ENCODE measurements at regions not wholly inside any gene's neighbourhood (a gene's known extent, or its start where the extent isn't known, plus 50 kb on each side); places are given as distances from the start of the nearest gene placed in this dataset.

DNA sequence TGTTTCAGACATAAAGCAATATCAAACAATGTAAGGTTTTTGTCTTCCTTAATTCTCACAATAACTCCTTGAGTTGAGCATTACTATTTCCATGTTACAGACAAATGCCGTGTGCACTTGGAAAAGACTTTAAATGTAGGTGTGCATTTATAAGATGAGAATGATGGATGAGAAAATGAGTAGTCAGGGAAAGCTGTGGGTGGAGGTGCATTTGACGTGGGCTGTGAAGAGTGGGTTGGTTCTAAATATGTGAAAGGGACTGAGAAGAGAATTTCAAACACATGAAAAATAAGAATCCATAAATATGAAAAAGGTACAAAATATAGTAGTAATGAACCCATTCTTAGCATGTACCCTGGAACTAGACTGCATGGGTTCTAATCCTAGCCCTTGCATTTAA, 171.6 kb upstream of the PPP2R2B start:
- peaks cover 0 to 2% of the 10 kb centered on the region in 2 experiments; a peak in 2 of 4 replicates for H3K4me1 ChIP-seq (ENCODE audit: control insufficient read depth in 1 of 2, insufficient read depth in 2 of 2, low read depth in 1 of 2, low read length in 1 of 2)
- H3K4me2 ChIP-seq, result no peak overlapping the region
- H3K9me2 ChIP-seq, result no peaks in the 10 kb centered on the region
- H3K9ac ChIP-seq, result no peak overlapping the region
- no peak overlapping the region for H3K4me3 ChIP-seq (ENCODE audit: low read depth in 2 of 2, low read length in 1 of 2)
- H3F3A ChIP-seq (replicated peaks; ENCODE audit: insufficient read depth), result no peaks in the 10 kb centered on the region
- ChIA-PET CTCF (no interaction called here), POLR2A (no interaction called here)
- no peaks in the 10 kb centered on the region for H3K9me3 ChIP-seq
- H3K27ac ChIP-seq (ENCODE audit: low read depth in 2 of 2, low read length in 1 of 2), result no peak overlapping the region
- no peaks in the 10 kb centered on the region for H4K20me1 ChIP-seq (ENCODE audit: insufficient read depth)
- no peaks in the 10 kb centered on the region for H3K36me3 ChIP-seq (replicated peaks in 1 of 2; ENCODE audit: control insufficient read depth in 1 of 2, insufficient read depth in 2 of 2, low read length in 1 of 2)
- H2AFZ ChIP-seq (ENCODE audit: low read depth), result no peak overlapping the region
- 31% methylated on average over 2 of the region's 2 CpGs for WGBS (ENCODE audit: low lambda C conversion rate)
- no peaks in the 10 kb centered on the region for H3K27me3 ChIP-seq (ENCODE audit: insufficient read depth)
- DNase-seq, result no peak
- no peak for TF ChIP-seq NRF1 (IDR thresholded peaks at IDR 0.05; ENCODE audit: low read depth, low read length)
- TF ChIP-seq FOXM1 (IDR thresholded peaks at IDR 0.05; ENCODE audit: low read depth), result no peak
- no peak for TF ChIP-seq YY1 (IDR thresholded peaks at IDR 0.05; ENCODE audit: low read depth)
- no peak for TF ChIP-seq EZH2phosphoT487 (IDR thresholded peaks at IDR 0.05; ENCODE audit: borderline replicate concordance, low read depth)
- TF ChIP-seq, protein P1, sequence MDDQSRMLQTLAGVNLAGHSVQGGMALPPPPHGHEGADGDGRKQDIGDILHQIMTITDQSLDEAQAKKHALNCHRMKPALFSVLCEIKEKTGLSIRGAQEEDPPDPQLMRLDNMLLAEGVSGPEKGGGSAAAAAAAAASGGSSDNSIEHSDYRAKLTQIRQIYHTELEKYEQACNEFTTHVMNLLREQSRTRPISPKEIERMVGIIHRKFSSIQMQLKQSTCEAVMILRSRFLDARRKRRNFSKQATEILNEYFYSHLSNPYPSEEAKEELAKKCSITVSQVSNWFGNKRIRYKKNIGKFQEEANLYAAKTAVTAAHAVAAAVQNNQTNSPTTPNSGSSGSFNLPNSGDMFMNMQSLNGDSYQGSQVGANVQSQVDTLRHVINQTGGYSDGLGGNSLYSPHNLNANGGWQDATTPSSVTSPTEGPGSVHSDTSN (IDR thresholded peaks at IDR 0.05), result no peak
- no peaks in the 10 kb centered on the region for H3K79me2 ChIP-seq (ENCODE audit: insufficient read depth)

DNA sequence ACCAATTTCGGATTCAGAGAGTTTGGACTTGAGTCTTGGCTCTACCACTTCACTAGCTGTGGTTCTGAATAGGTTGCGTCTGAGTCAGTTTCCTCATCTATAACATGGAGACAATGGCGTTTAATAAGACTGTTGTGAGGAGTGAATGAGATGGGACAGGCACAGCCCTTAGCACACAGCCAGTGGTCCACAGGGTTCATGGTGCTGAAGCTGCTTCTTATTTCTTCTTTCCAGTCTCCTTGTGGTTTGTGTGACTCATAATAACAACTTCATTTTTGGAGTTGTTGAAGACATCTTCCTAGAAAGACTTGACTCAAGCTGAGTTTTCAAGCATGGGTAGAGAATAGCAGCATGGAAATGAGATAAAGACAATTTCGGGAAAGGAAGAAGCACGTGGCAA, 172.6 kb upstream of the PPP2R2B start:
- Histone ChIP-seq H4K20me1 (ENCODE audit: insufficient read depth) (no peaks in the 10 kb centered on the region), H3F3A (replicated peaks; ENCODE audit: insufficient read depth) (no peaks in the 10 kb centered on the region), H3K4me2 (no peak overlapping the region), H3K27ac (ENCODE audit: low read depth in 2 of 2, low read length in 1 of 2) (no peak overlapping the region), H3K4me1 (ENCODE audit: control insufficient read depth in 1 of 2, insufficient read depth in 2 of 2, low read depth in 1 of 2, low read length in 1 of 2) (peaks cover 0 to 8% of the 10 kb centered on the region in 2 experiments; a peak in 1 of 4 replicates), H3K27me3 (ENCODE audit: insufficient read depth) (peaks cover 8% of the 10 kb centered on the region; the same call in 1 of the 2 replicates), H3K9ac (no peak overlapping the region), H3K9me2 (no peaks in the 10 kb centered on the region), H3K36me3 (replicated peaks in 1 of 2; ENCODE audit: control insufficient read depth in 1 of 2, insufficient read depth in 2 of 2, low read length in 1 of 2) (no peaks in the 10 kb centered on the region), H2AFZ (ENCODE audit: low read depth) (no peak overlapping the region), H3K4me3 (ENCODE audit: low read depth in 2 of 2, low read length in 1 of 2) (no peak overlapping the region), H3K79me2 (ENCODE audit: insufficient read depth) (no peaks in the 10 kb centered on the region), H3K9me3 (no peaks in the 10 kb centered on the region)
- no peak for TF ChIP-seq SIN3A (IDR thresholded peaks at IDR 0.05; ENCODE audit: borderline replicate concordance, low read depth, low read length)
- TF ChIP-seq, protein P2, sequence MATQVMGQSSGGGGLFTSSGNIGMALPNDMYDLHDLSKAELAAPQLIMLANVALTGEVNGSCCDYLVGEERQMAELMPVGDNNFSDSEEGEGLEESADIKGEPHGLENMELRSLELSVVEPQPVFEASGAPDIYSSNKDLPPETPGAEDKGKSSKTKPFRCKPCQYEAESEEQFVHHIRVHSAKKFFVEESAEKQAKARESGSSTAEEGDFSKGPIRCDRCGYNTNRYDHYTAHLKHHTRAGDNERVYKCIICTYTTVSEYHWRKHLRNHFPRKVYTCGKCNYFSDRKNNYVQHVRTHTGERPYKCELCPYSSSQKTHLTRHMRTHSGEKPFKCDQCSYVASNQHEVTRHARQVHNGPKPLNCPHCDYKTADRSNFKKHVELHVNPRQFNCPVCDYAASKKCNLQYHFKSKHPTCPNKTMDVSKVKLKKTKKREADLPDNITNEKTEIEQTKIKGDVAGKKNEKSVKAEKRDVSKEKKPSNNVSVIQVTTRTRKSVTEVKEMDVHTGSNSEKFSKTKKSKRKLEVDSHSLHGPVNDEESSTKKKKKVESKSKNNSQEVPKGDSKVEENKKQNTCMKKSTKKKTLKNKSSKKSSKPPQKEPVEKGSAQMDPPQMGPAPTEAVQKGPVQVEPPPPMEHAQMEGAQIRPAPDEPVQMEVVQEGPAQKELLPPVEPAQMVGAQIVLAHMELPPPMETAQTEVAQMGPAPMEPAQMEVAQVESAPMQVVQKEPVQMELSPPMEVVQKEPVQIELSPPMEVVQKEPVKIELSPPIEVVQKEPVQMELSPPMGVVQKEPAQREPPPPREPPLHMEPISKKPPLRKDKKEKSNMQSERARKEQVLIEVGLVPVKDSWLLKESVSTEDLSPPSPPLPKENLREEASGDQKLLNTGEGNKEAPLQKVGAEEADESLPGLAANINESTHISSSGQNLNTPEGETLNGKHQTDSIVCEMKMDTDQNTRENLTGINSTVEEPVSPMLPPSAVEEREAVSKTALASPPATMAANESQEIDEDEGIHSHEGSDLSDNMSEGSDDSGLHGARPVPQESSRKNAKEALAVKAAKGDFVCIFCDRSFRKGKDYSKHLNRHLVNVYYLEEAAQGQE (IDR thresholded peaks at IDR 0.05; ENCODE audit: low read depth, low read length), result peak; percentile 83
- CTCF ChIA-PET, result interaction anchor here (1.9 kb wide), 1 partner anchor 9 kb away, joined by 6 read pairs; no protein-coding TSS in a partner anchor
- no peak for DNase-seq
- POLR2A ChIA-PET, result no interaction called here
- WGBS (ENCODE audit: low lambda C conversion rate), result 57% methylated on average over 5 of the region's 5 CpGs
